Endothelial cell of umbilical vein (primary cell): ENCODE measurements at regions not wholly inside any gene's neighbourhood (a gene's known extent, or its start where the extent isn't known, plus 50 kb on each side); places are given as distances from the start of the nearest gene placed in this dataset.

ENCODE experiments used
- BruUV-seq: library from RNA; stranded (reverse); fragments of 400-500 nt; replicated peaks from 2 replicates; lab custom pipeline; 2021; lab: Mats Ljungman, UMichigan
- CTCF ChIA-PET: fragments of 300-600, 350-600 bp; sonication (Branson Sonifier 250); formaldehyde crosslinking; loops from one replicate; lab custom pipeline; 2021; ENCODE audit warnings: antibody characterized with exemption, inconsistent platforms; lab: Charles Lee
- POLR2A ChIA-PET: fragments of 300-600, 350-600 bp; sonication (Branson Sonifier 250); formaldehyde crosslinking; loops from one replicate; lab custom pipeline; 2021; ENCODE audit warnings: antibody characterized with exemption, inconsistent platforms; lab: Charles Lee
- DNase-seq: peaks from one replicate; pipeline ENCODE4 v3.0.0-alpha.2; 2011; ENCODE audit warnings: low read depth, low spot score
- FAIRE-seq: peaks from 2 replicates; lab custom pipeline; 2011; peaks lifted over from hg19 to GRCh38; lab: Jason Lieb, UNC
- H2AFZ ChIP-seq: 2 replicates; pipeline ENCODE4 v1.6.0; 2012; ENCODE audit warnings: low read depth, low read length, control low read depth, inconsistent platforms
- H3K27ac ChIP-seq: 2 replicates; pipeline ENCODE4 v1.5.1; 2011; ENCODE audit warnings: low read depth, mild to moderate bottlenecking, control low read depth, low read length, moderate library complexity; ENCODE audit not compliant: insufficient read depth
- H3K27me3 ChIP-seq, 2 experiments: 2 replicates each; pipeline versions ENCODE4 v1.6.0 to v1.6.1; 2011; ENCODE audit warnings: low read length in 2 of 2, mixed read lengths in 1 of 2; ENCODE audit not compliant: control insufficient read depth in 2 of 2, insufficient read depth in 2 of 2
- H3K36me3 ChIP-seq, 2 experiments: 2 replicates in 1 of 2; 3 replicates in 1 of 2; pipeline ENCODE4 v1.5.1; 2011; ENCODE audit warnings: low read length in 2 of 2, mild to moderate bottlenecking in 1 of 2, moderate library complexity in 1 of 2; ENCODE audit not compliant: control insufficient read depth in 2 of 2, insufficient read depth in 2 of 2; ENCODE audit errors: extremely low read depth in 1 of 2
- H3K4me1 ChIP-seq: 3 replicates; pipeline ENCODE4 v1.5.1; 2011; ENCODE audit warnings: mild to moderate bottlenecking, low read length; ENCODE audit not compliant: control insufficient read depth, insufficient read depth; ENCODE audit errors: extremely low read depth
- H3K4me2 ChIP-seq: 2 replicates; pipeline ENCODE4 v1.6.1; 2011; ENCODE audit warnings: low read length, control low read depth, mixed read lengths; ENCODE audit not compliant: insufficient read depth
- H3K4me3 ChIP-seq, 3 experiments: fragments of 200-600 bp in 1 of 3; sonication (generic), shearing (Covaris generic) in 1 of 3; replicated peaks in 1 of 3; 2 replicates each; pipeline ENCODE4 v1.5.1; 2011 to 2016; ENCODE audit warnings: control low read depth in 3 of 3, low read length in 3 of 3, mild to moderate bottlenecking in 2 of 3, inconsistent platforms in 1 of 3, low read depth in 1 of 3, moderate library complexity in 1 of 3; ENCODE audit not compliant: insufficient read depth in 1 of 3
- H3K79me2 ChIP-seq: 2 replicates; pipeline ENCODE4 v1.6.0; 2012; ENCODE audit warnings: low read length, inconsistent platforms; ENCODE audit not compliant: control insufficient read depth, insufficient read depth
- H3K9ac ChIP-seq: replicated peaks from 2 replicates; pipeline ENCODE3; 2011; ENCODE audit warnings: low read length, control low read depth; ENCODE audit not compliant: insufficient read depth; ENCODE audit errors: extremely low read depth
- H3K9me1 ChIP-seq: replicated peaks from 3 replicates; pipeline ENCODE4 v1.6.0; 2011; ENCODE audit warnings: mild to moderate bottlenecking, low read length; ENCODE audit not compliant: control insufficient read depth, insufficient read depth; ENCODE audit errors: extremely low read depth
- H3K9me3 ChIP-seq: replicated peaks from 2 replicates; pipeline ENCODE4 v1.5.1; 2012; ENCODE audit warnings: low read length, inconsistent platforms; ENCODE audit not compliant: control insufficient read depth, insufficient read depth
- H4K20me1 ChIP-seq: replicated peaks from 2 replicates; pipeline ENCODE3; 2011; ENCODE audit warnings: mild to moderate bottlenecking, low read length; ENCODE audit not compliant: control insufficient read depth, insufficient read depth; ENCODE audit errors: extremely low read depth
- EZH2 ChIP-seq: IDR thresholded peaks from 2 replicates; pipeline ENCODE4 v1.6.1; 2012; ENCODE audit warnings: borderline replicate concordance, low read depth, mild to moderate bottlenecking, moderate library complexity, low read length, inconsistent platforms; ENCODE audit not compliant: severe bottlenecking
- FOS ChIP-seq: IDR thresholded peaks from 2 replicates; pipeline ENCODE4 v1.6.1; 2011; ENCODE audit warnings: mild to moderate bottlenecking, low read length, moderate library complexity, borderline replicate concordance; ENCODE audit not compliant: insufficient read depth
- GATA2 ChIP-seq: IDR thresholded peaks from 2 replicates; pipeline ENCODE4 v1.7.0; 2011; ENCODE audit warnings: low read depth, mild to moderate bottlenecking, moderate library complexity, mixed read lengths, low read length; ENCODE audit not compliant: insufficient read length, insufficient read depth
- JUN ChIP-seq: IDR thresholded peaks from 2 replicates; pipeline ENCODE4 v1.6.1; 2011; ENCODE audit warnings: borderline replicate concordance, low read depth; ENCODE audit not compliant: insufficient read length, insufficient read depth
- MYC ChIP-seq: IDR thresholded peaks from one replicate; pipeline ENCODE4 v1.6.1; 2011; ENCODE audit warnings: mild to moderate bottlenecking, low read depth, low read length
- POLR2A ChIP-seq: IDR thresholded peaks from 2 replicates; pipeline ENCODE4 v1.6.1; 2012; ENCODE audit warnings: low read depth, mild to moderate bottlenecking, control low read depth, low read length
- POLR2AphosphoS5 ChIP-seq: IDR thresholded peaks from 2 replicates; pipeline ENCODE4 v1.6.1; 2012; ENCODE audit warnings: low read depth, mild to moderate bottlenecking, control low read depth, low read length, moderate library complexity; ENCODE audit not compliant: insufficient read depth
- dilution Hi-C: fragments of 300-500 bp; cut with MboI; formaldehyde crosslinking; loops from one replicate; pipeline ENCODE4 v1.15.0; 2019; ENCODE audit warnings: low sequenced_read_pairs; ENCODE audit not compliant: extremely low pct_ligation_motif_present
- intact Hi-C: fragments of 100-400 bp; cut with micrococcal nuclease; formaldehyde crosslinking; loops from one replicate; pipeline ENCODE4 v1.10.0; 2022
- TF ChIP-seq, protein P1 (sequence below): IDR thresholded peaks from 2 replicates; pipeline ENCODE4 v1.6.1; 2011; ENCODE audit not compliant: insufficient read depth, insufficient read length
- TF ChIP-seq, protein P2 (sequence below), 2 donors: IDR thresholded peaks; 1 replicate in 1 of 2; 2 replicates in 1 of 2; pipeline ENCODE4 v1.5.1; 2011; ENCODE audit warnings: low read length in 2 of 2, mild to moderate bottlenecking in 2 of 2, moderate library complexity in 2 of 2, control low read depth in 1 of 2, inconsistent platforms in 1 of 2, low read depth in 1 of 2; ENCODE audit not compliant: insufficient read depth in 1 of 2; ENCODE audit errors: extremely low read depth in 1 of 2

DNA sequence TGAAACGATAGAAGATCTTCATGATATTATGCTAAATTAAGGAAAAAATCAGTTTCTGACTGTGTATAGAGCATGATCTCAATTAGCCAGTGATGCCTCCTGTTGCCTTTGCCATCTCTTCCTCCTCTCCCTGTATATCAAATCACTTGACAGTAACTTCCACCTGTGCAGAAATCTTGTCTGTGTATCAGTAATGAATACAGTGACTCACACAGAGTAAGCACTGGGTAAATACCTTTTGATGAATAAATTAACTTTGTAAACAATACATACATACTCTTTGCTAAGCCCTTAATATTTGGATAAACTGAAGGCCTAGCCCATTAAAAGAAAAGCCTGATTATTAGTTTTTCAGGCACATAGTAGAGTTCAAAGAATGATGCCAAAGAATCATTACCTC is 610.6 kb upstream of the NRP1 start:
- H3K4me1 ChIP-seq, result no peaks in the 10 kb centered on the region
- dilution Hi-C loops, result no loop called here
- no peak for FAIRE-seq

More for the DNA sequence above, 610.6 kb upstream of the NRP1 start:
- H3K9me3 ChIP-seq, result no peaks in the 10 kb centered on the region
- no peak overlapping the region for H3K9ac ChIP-seq
- H3K27me3 ChIP-seq, result peaks cover 0 to 10% of the 10 kb centered on the region in 2 experiments
- H3K4me2 ChIP-seq, result no peak overlapping the region
- H3K79me2 ChIP-seq, result no peaks in the 10 kb centered on the region
- no TSS peak for BruUV-seq
- no peak overlapping the region for H3K27ac ChIP-seq
- H3K4me3 ChIP-seq, result no peak overlapping the region
- H2AFZ ChIP-seq, result no peak overlapping the region
- TF ChIP-seq, protein P1, sequence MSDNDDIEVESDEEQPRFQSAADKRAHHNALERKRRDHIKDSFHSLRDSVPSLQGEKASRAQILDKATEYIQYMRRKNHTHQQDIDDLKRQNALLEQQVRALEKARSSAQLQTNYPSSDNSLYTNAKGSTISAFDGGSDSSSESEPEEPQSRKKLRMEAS, result no peak
- TF ChIP-seq EZH2 (no peak), MYC (no peak), POLR2AphosphoS5 (no peak), FOS (no peak), GATA2 (no peak), JUN (no peak), POLR2A (no peak)
- TF ChIP-seq, protein P2, sequence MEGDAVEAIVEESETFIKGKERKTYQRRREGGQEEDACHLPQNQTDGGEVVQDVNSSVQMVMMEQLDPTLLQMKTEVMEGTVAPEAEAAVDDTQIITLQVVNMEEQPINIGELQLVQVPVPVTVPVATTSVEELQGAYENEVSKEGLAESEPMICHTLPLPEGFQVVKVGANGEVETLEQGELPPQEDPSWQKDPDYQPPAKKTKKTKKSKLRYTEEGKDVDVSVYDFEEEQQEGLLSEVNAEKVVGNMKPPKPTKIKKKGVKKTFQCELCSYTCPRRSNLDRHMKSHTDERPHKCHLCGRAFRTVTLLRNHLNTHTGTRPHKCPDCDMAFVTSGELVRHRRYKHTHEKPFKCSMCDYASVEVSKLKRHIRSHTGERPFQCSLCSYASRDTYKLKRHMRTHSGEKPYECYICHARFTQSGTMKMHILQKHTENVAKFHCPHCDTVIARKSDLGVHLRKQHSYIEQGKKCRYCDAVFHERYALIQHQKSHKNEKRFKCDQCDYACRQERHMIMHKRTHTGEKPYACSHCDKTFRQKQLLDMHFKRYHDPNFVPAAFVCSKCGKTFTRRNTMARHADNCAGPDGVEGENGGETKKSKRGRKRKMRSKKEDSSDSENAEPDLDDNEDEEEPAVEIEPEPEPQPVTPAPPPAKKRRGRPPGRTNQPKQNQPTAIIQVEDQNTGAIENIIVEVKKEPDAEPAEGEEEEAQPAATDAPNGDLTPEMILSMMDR (IDR thresholded peaks at IDR 0.05; ENCODE audit: extremely low read depth in 1 of 2, insufficient read depth in 1 of 2, low read depth in 1 of 2, low read length in 2 of 2), result no peak
- H3K36me3 ChIP-seq, result no peaks in the 10 kb centered on the region
- ChIA-PET CTCF (no interaction called here), POLR2A (no interaction called here)
- no peaks in the 10 kb centered on the region for H4K20me1 ChIP-seq
- H3K9me1 ChIP-seq, result no peaks in the 10 kb centered on the region
- intact Hi-C loops, result no loop called here
- DNase-seq, result no peak
